Transverse colon (tissue), 4 donors: ENCODE measurements at regions not wholly inside any gene's neighbourhood (a gene's known extent, or its start where the extent isn't known, plus 50 kb on each side); places are given as distances from the start of the nearest gene placed in this dataset.

Source experiments
- DNase-seq: peaks from one replicate; pipeline ENCODE4 v3.0.0-alpha.2; 2019
- H3K27ac ChIP-seq, 4 donors: fragments of 200-600 bp; sonication (generic); 2 replicates each; pipeline ENCODE4 v1.5.1; 2016 to 2018; ENCODE audit warnings: inconsistent platforms in 4 of 4
- H3K27me3 ChIP-seq: fragments of 200-600 bp; sonication (generic); 2 replicates; pipeline ENCODE4 v1.5.1; 2017; ENCODE audit warnings: inconsistent platforms
- H3K36me3 ChIP-seq, 4 donors: fragments of 200-600 bp; sonication (generic); 2 replicates each; pipeline ENCODE4 v1.5.1; 2017 to 2019; ENCODE audit warnings: inconsistent platforms in 4 of 4
- H3K4me1 ChIP-seq, 4 donors: fragments of 200-600 bp; sonication (generic); 2 replicates each; pipeline ENCODE4 v1.5.1; 2017 to 2020; ENCODE audit warnings: inconsistent platforms in 4 of 4
- H3K4me3 ChIP-seq, 4 donors: fragments of 200-600 bp; sonication (generic); 1 replicate in 1 of 4; 2 replicates in 3 of 4; pipeline versions ENCODE4 v1.5.1 to v1.6.1; 2017 to 2019; ENCODE audit warnings: inconsistent platforms in 4 of 4
- H3K9me3 ChIP-seq, 2 donors: fragments of 200-600 bp; sonication (generic); 2 replicates each; pipeline ENCODE4 v1.5.1; 2017 to 2019; ENCODE audit warnings: inconsistent platforms in 2 of 2
- CTCF ChIP-seq, 5 experiments: fragments of 200-600 bp in 3 of 5; fragments of 450-650 bp in 2 of 5; sonication (generic) in 3 of 5; IDR thresholded peaks; 1 replicate in 2 of 5; 2 replicates in 3 of 5; pipeline ENCODE4 v1.5.1; 2016 to 2017; ENCODE audit warnings: antibody characterized with exemption in 5 of 5, inconsistent platforms in 3 of 5, mild to moderate bottlenecking in 2 of 5, moderate library complexity in 1 of 5
- EP300 ChIP-seq: sonication (generic); formaldehyde crosslinking; IDR thresholded peaks from one replicate; pipeline ENCODE4 v1.6.1; 2017; ENCODE audit warnings: antibody characterized with exemption, low read depth
- POLR2A ChIP-seq: fragments of 450-650 bp; IDR thresholded peaks from one replicate; pipeline ENCODE4 v1.6.1; 2016; ENCODE audit warnings: antibody characterized with exemption, mild to moderate bottlenecking, moderate library complexity
- POLR2AphosphoS5 ChIP-seq, 3 donors: sonication (generic); formaldehyde crosslinking; IDR thresholded peaks; one replicate each; pipeline ENCODE4 v1.6.1; 2016; ENCODE audit warnings: antibody characterized with exemption in 3 of 3
- WGBS, 2 donors: methylation state at CpG; one replicate each; pipeline ENCODE4 v1.1.5; 2018; ENCODE audit warnings: low coverage in 1 of 2; 5-methylcytosine and 5-hydroxymethylcytosine counted together
- in situ Hi-C, 4 donors: fragments of 200-750 bp; cut with MboI; loops; one replicate each; pipeline versions ENCODE4 v1.15.0 to v1.15.1; 2017; ENCODE audit warnings: low sequenced_read_pairs in 3 of 4, low pct_ligation_motif_present in 1 of 4, low pct_unique_long_range_greater_than_20kb in 1 of 4
- intact Hi-C: fragments of 100-400 bp; cut with DNase I; formaldehyde crosslinking; loops from one replicate; pipeline ENCODE4 v1.15.1; 2023; ENCODE audit warnings: low total_unique reads

GRCh38 chr1:193566735-193567134 lies 380.3 kb upstream of the B3GALT2 start:
- no peak for TF ChIP-seq POLR2AphosphoS5 (IDR thresholded peaks at IDR 0.05)
- no peak overlapping the region for H3K27ac ChIP-seq
- no peaks in the 10 kb centered on the region for H3K27me3 ChIP-seq
- 84 to 91% methylated on average over 3 to 4 of the region's 4 CpGs for WGBS, 2 donors
- no peaks in the 10 kb centered on the region for H3K9me3 ChIP-seq
- H3K4me1 ChIP-seq = no peaks in the 10 kb centered on the region
- intact Hi-C loops = no loop called here
- no peak for DNase-seq
- H3K36me3 ChIP-seq = no peaks in the 10 kb centered on the region
- no peak overlapping the region for H3K4me3 ChIP-seq
- in situ Hi-C loops = no loop called here

- no peak for DNase-seq
- TF ChIP-seq POLR2AphosphoS5 (IDR thresholded peaks at IDR 0.05) (no peak), EP300 (no peak), POLR2A (no peak), CTCF (IDR thresholded peaks at IDR 0.05) (no peak)
- H3K4me3 ChIP-seq = no peak overlapping the region
- H3K9me3 ChIP-seq = no peaks in the 10 kb centered on the region
- WGBS, 2 donors = 51 to 64% methylated on average over 2 of the region's 2 CpGs
- no peaks in the 10 kb centered on the region for H3K36me3 ChIP-seq
- H3K27me3 ChIP-seq = no peaks in the 10 kb centered on the region
- in situ Hi-C loops = no loop called here
- no peaks in the 10 kb centered on the region for H3K4me1 ChIP-seq
- no peak overlapping the region for H3K27ac ChIP-seq
- intact Hi-C loops = no loop called here
Observed at GRCh38 chr1:193565971-193566577, 379.7 kb upstream of the B3GALT2 start.

- Histone ChIP-seq H3K36me3 (no peaks in the 10 kb centered on the region), H3K9me3 (no peaks in the 10 kb centered on the region), H3K27me3 (no peaks in the 10 kb centered on the region), H3K4me3 (no peak overlapping the region), H3K27ac (no peak overlapping the region), H3K4me1 (no peaks in the 10 kb centered on the region)
- TF ChIP-seq CTCF (IDR thresholded peaks at IDR 0.05) (no peak), POLR2A (no peak), POLR2AphosphoS5 (IDR thresholded peaks at IDR 0.05) (no peak), EP300 (no peak)
- DNase-seq = no peak
- WGBS, 2 donors = 43 to 63% methylated on average over 2 of the region's 2 CpGs
- intact Hi-C loops (no loop called here), in situ Hi-C loops (no loop called here)
Observed at GRCh38 chr1:193562121-193562520, 375.7 kb upstream of the B3GALT2 start.

GRCh38 chr1:193558491-193559028 lies 372.1 kb upstream of the B3GALT2 start:
- TF ChIP-seq EP300 = no peak
- TF ChIP-seq POLR2AphosphoS5 (IDR thresholded peaks at IDR 0.05) = no peak
- no peak for TF ChIP-seq POLR2A
- no peak for TF ChIP-seq CTCF (IDR thresholded peaks at IDR 0.05)
- 14 to 21% methylated on average over 1 to 4 of the region's 4 CpGs for WGBS, 2 donors

More at GRCh38 chr1:193558491-193559028, 372.1 kb upstream of the B3GALT2 start:
- DNase-seq = no peak
- intact Hi-C loops = no loop called here
- Histone ChIP-seq H3K27me3 (no peaks in the 10 kb centered on the region), H3K36me3 (no peaks in the 10 kb centered on the region), H3K27ac (no peak overlapping the region), H3K4me1 (no peaks in the 10 kb centered on the region), H3K9me3 (no peaks in the 10 kb centered on the region), H3K4me3 (no peak overlapping the region)
- in situ Hi-C loops = no loop called here
